NCI-H82 (cell line): ENCODE measurements at regions not wholly inside any gene's neighbourhood (a gene's known extent, or its start where the extent isn't known, plus 50 kb on each side); places are given as distances from the start of the nearest gene placed in this dataset.
"Not testable (repeated sequence)": the region's sequence is repeated elsewhere in the genome, so short reads cannot be mapped to it uniquely, and the experiment has no call there.

ENCODE experiments used
- DNase-seq: peaks from one replicate; lab custom pipeline; 2025; lab: John Stamatoyannopoulos, UW

DNA sequence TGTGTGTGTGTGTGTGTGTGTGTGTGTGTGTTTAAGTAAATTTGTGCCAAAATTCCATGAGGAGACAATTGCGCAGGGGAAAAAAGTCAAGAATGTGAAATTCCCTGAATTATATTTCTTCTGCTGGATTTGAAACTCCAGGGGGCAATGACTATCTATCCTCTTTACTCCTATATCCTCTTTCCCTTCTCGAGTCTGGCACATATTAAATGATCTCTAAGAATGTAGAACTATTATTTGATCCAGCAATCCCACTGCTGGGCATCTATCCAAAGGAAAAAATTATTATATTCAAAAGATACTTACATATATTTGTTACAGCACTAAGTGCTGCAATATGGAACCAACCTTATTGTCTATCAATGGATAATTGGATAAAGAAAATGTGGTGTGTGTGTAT lies 350.1 kb upstream of the ADAMTS9 start:
- DNase-seq = no peak

DNA sequence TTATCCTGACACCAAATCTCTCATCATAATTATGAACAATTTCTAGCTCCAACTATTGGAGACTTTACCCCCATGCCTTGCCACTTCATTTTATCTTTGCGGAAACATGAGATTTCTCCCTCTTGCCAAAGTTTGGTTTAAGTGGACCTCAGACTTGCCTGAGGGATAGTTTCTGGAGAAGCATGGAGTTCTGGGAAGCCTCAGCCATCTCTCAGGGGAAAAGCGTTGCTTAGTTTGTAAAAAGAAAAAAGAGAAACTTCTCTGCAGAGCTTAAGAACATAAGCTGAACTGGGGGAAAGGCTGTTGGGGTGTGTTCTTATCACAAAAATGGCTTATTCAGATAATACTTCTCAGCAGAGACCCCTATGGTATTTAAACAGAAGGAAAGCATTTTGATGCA lies 347.4 kb upstream of the ADAMTS9 start:
- DNase-seq = no peak

DNA sequence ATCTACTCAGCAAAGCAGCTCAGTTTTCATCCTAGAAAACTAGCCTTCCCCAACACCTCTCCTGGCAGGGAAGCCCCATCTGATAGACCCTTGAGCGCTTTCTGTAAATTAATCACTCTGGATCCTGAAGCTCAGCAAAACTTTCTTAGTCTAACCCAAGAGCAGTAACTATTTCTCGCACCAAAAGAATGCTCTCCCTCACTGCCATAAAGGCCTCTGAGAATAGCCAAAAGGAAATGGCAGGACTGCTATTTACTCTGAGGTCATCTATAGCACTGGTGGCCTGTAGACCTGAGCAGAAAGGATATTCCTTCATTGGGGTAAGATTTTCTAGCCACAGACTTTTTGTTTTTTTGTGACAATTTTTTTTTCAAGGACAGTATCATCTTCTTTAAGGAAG lies 345.8 kb upstream of the ADAMTS9 start:
- no peak for DNase-seq

DNA sequence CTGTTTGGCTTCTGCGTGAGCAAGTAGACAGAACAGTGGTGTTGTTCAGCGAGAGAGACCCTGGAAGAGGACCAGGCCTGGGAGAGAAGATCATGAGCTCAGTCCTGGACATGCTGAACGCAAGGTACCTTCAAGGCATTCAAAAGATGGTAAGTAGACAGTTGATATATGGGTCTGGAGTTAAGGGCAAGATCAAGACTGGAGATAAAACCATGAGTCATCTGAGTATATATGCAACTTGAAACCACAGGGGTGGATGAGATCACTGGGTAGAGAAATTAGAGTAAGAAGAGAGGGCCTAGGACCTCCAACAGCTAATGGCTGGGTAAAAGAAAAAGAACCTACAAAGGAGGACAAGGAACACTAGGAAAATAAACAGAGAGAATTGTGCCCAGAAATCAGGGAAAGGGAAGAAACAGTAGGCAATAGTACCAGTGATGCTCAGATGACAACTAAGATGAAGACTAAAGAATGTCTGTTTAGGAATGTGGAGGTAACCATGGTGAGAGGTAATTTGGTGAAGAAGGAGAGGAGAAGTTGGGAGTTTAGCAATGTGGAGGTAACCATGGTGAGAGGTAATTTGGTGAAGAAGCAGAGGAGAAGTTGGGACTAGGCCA lies 343.2 kb upstream of the ADAMTS9 start:
- DNase-seq = no peak

DNA sequence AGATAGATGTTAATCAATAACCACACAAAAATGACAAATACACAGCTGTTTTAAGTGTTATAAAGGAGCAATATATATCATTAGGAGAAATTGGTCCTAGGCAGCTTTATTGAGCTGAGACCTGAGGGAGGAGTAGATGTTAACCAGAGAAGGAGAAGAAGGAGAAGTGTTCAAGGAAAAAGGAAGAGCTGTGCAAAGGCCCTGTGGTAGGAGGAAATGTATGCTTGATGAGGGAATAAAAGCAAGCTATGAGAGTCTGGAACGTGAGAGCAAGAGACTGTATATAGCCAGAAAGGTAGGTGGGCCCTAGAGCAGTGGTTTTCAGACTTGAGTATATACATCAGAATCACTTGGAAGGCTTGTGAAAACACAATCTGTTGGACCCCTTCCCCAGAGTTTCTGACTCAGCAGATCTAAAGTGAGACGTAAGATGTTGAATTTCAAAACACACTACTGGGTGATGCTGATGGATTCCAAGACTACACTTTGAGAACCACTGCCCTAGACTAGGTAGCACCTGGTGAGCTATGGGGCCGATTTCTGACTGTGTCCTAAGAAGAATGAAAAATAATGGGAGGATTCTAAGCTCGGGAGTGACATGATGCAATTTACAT lies 342.3 kb upstream of the ADAMTS9 start:
- no peak for DNase-seq

DNA sequence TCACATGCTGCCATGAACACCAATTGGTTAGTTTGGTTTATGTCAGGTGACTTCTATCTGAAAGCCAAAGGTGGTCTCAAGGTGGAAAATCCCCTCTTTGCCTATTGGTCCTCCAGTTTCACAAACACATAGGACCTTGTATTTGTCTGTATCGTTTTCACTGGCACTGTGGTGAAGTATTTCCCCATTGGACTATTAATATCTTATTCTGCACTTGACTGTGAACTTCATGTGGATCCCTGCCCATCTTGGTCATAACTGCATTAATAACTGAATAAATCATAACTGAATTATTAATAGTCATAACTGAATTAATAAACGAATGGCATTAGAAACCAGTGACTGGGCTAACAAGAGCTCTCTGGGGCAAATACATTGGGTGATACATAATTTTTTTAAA lies 341.3 kb upstream of the ADAMTS9 start:
- DNase-seq = no peak

DNA sequence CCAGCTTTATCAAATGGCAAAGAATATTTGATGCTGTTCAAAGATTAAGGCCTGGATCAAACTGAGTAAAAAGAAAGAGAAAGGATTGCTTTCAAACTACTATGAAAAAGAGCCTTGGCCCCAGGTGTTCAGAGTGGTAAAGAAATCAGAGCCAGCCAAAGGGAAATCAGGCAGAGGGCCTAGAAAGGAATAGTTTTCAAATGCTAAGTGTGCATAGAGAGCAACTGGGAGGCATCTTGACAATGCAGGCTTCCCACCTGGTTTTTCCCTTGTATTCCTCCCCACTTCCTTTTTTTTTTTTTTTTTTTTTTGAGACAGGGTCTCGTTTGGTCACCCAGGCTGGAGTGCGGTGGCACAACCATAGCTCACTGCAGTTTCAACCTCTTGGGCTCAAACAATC lies 340.2 kb upstream of the ADAMTS9 start:
- DNase-seq = no peak

DNA sequence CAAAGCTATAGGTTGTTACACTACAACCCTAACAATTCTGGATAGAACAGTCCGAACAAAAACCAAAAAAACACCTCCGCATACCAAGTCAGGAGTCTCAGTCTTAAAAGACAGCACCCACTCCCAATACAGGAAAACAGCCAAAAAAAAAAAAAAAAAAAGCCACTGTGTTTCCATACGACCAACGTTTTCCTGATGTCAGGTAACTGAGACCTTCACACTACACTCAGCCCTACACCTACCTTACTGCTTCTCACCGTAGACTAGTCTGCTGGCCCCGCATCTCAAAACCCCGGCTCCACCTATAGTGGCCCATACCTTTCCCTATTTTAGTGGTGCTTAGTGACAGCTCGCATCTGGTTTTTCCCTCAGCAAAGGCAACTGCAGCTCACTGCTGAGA lies 339.5 kb upstream of the ADAMTS9 start:
- no peak for DNase-seq

DNA sequence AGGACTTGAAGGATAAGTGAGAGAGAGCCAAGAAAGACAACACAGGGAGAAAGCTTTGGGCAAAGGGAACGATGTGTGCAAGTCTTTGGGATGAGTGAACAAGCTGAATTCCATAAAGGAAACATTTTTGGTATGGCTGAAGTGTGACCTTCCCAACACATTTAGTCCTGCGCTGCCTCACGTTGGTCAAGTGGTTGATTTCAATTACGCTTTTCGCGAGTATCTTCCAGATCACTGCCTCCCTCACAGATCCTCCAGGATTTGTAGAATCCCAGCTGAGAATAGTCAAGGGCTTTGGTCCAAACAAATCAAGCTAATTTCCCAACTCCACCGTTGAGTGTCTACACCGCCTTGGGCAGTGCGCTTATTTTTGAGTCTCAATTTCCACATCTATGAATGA lies 338.4 kb upstream of the ADAMTS9 start:
- DNase-seq = no peak

DNA sequence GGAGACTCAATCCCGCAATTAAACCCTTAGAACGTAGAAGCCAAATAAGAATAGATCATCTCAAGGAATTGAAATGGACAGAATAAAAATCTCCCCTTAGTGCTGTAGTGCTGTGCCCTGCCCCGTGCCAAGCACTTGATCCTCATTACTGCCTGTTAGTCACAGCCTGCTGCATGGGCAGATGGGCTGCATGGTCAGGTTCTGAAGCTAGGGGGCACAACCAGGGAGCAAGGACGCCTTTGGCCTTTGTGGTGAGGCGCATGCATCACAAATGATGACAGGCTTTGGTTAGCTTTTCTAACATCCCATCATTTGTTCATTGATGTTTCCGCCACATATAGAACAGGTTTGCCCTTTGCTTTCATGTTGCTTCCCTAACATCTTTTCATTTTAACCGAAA lies 336.3 kb upstream of the ADAMTS9 start:
- peak; percentile 1 for DNase-seq

DNA sequence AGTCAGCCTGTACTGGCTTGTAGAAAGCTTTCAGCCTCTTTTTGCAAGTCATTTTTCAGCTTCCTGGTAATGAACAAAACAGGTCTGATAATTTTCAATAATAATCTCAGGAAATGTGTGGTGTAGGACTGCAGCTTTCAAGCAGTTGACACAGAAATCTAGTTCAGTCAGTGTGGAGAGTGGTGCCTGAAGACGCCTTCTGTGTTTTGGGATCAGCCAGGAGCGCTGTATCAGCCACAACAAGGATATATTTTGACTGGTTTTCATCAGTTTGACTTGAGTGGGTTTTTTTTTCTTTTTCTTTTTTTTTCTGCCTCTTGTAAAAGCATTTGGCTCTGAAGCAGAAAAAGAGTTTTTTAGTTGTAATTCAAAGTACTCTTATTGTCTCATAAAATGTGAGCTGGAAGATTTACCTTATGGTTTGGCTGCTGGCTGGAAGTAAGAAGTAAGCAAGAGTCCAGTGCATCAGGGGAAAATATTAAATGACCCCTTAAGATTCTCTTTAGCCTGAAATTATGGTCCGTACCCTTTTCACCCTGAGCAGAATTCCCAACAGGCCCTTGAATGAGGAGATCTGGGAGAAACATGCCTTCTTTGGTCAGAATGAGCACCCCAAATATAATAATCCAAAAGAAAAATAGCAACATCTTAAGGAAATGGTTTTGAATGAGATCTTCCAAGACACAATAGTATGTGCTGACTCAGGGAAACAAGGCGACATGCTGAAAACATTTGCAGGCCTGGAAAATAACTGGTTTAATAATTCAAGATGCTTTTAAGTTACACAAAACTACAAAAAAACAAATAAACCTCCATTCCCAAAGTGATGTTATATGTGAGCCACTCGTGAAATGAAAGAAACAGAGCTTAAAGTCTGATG lies 332.7 kb upstream of the ADAMTS9 start:
- DNase-seq = no peak

DNA sequence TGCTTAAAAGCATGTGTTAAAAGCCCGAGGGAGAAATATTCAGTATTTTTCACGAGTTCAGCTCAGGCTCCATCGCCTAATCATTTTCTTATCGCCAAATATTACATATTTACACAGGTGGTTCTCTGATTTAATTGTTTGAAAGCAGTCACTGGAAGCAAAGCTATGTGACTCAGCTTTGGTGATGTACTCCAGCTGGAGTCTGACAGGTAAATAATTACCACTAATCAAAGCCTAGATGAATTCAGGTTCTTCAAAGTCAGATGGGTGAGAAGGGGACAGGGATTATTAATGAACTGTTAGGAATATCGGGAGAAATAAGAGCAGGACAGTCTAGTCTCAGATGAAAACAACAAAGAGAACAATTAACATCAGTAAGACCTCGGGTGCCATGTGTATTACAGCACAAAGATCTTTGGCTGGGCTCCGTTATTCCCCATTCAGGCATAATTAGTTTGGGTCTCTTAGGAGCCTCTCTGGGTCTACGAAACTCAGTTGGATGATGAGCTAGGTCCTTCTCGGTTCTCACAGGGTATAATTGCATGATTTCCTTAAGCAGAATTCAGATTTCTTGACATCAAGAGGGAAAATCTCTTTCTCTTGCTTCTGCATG lies 331.7 kb upstream of the ADAMTS9 start:
- no peak for DNase-seq

DNA sequence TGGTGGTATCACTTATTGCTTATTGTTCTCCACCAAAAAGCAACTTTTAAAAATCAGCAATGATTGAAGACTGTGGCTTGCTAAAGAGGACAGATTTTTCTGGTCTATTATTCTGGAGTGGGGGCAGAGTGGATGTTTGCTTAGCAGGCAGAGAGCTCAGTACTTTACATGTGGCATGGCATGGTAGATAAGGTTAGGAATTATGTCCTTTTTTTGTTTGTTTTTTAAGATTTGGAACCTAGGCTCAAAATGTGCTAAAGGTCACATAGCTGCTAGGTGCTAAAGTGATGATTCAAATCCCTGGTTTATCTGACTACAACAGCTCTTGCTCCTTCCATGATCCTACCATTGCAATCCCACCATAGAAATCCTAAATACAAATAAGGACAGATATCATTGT lies 331.0 kb upstream of the ADAMTS9 start:
- DNase-seq = no peak

DNA sequence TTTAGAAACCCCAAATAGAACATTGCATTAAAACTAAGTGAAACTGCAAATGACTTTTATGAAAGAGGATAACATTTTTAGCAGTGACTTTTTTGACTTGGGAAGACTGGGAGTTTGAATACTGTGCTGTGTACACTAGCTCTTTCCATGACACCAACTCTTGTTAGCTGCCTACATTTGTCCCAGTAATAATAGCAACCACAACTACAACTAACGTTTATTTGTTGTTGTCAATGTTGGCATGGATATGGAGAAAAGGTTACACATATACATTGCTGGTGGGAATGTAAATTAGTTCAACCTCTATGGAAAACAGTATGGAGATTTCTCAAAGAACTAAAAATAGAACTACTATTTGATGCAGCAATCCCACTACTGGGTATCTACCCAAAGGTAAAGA lies 329.6 kb upstream of the ADAMTS9 start:
- DNase-seq = no peak

DNA sequence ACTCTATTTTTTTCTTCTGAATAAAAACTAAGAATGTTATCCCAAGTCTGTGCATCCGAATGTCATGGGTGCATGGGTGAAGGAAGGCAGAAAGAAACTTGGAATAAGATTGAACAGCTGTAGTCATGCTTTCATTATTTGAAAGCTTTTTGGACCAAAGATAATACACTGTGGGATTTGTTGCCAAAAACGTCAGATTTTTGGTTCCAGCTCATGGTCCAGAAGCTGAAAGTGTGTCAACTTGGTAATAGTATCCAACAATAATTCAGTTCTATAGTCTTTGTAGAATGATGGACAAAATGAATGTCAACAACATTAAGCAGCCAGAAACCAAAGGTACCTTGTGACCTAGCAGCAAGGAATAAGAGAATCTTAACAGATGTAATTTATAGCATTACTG lies 327.9 kb upstream of the ADAMTS9 start:
- no peak for DNase-seq

DNA sequence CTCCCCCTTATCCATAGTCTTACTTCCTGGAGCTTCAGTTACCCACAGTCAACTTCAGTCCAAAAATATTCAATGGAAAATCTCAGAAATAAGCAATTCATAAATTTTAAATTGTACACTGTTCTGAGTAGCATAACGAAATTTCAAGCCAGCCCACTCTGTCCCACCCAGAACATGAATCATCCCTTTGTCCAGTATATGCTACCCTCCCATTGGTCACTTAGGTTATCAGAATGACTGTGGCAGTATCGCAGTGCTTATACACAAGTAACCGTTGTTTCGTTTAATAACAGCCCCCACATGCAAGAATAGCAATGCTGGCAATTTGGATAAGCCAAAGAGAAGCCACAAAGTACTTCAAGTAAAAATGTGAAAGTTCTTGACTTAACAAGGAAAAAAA lies 325.3 kb upstream of the ADAMTS9 start:
- DNase-seq = no peak

DNA sequence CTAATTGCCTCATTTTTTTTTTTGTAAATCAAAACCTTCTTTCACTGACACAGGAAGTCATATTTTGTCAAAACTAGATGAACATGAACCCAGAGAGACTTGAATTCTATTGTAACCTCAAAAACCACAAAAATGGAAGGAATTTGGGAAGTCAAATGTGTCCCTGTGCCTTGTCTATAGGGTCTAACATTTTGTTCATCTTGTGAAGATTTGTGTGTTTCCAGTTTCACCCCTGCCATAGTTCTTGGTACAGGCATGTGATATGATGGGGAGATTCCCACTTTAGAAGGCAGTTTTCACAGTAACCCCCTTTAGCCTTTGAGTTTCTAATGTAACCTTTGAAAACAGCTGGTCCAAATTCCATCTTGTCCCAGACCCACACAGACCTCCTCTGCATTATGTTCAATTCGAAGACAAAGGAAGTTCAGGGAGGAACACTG lies 318.5 kb upstream of the ADAMTS9 start:
- DNase-seq = no peak

DNA sequence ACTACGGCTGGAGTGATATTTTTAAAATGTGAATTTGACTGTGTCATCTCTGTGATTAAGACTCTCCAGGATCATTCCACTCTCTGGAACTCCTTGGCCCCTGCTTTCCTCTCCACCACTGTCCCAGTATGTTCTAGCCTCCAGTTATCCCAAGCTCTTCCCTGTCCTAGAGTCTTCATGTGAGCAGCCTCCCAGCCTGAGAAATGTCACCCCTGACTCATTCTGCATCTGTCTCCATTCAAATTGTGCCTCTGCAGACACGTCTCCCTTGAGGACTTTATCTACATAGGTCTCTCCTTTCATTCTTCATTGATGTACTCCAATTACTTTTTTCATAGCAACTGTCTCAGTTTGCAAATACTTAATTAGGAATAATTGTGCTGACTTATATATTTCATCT lies 317.7 kb upstream of the ADAMTS9 start:
- no peak for DNase-seq

DNA sequence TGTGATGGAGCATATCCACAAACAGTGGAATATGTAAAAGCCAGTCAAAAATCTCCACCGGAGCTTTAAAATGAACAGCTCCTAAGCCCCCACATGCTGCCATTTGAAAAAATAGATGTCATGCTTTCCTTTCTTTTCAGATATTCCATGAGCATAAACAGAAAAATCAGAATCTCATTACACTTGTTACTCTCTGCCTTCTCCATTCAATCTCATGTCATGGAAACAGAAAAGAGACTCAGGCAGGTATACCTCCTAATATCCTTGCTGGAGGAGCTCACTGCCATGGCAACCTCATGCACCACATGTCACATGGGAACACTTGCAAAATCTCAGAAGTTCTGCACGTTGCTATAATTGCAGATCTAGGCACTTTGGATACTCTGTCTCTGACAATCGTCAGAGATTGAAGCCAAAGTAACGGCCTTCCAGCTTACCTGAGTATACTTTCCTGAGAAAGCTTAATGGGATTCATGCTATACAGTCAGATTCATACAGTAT lies 317.0 kb upstream of the ADAMTS9 start:
- DNase-seq = no peak

DNA sequence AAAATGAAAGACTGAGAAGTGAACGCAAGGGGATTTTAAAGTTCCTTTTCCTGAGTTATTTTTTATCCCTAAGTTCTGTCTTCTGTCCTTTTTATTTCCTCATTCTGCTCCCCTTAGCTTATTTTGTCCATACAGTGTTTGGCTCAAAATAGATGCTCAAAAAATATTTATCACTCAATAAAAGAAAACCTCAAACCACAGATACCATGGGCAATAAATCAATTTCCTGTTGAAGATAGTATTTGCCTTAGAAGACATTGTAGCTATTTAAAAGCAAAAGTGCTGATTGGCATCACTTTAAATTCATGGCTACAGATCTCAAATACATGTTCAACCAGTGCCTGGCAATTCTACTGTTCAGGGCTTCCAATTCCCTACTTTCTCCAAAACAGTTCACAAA lies 316.5 kb upstream of the ADAMTS9 start:
- DNase-seq = no peak

DNA sequence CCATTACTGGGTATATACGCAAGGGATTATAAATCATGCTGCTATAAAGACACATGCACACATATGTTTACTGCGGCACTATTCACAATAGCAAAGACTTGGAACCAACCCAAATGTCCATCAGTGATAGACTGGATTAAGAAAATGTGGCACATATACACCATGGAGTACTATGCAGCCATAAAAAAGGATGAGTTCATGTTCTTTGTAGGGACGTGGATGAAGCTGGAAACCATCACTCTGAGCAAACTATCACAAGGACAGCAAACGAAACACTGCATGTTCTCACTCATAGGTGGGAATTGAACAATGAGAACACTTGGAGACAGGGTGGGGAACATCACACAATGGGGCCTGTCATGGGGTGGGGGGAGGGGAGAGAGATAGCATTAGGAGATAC lies 313.3 kb upstream of the ADAMTS9 start:
- not testable (repeated sequence) for DNase-seq

DNA sequence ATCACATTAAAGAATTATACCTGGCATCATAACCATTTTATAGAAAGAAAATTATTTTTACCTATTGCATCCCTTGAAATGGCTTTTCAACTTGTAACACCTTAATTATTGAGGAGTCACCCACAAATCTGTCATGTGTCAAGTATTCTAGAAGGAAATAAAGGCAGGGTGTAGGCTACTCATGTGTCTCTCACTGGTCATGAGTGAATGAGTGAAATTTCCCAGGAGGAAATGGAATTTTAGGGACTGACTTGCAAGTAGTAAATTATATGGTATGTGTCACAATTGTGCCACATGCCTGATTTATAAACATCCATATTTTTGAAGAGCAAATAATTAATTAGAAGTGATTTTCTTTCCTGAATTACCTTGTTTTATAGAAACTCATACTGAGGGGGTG lies 310.5 kb upstream of the ADAMTS9 start:
- DNase-seq = no peak
